ENCODE measurements at regions not wholly inside any gene's neighbourhood (a gene's known extent, or its start where the extent isn't known, plus 50 kb on each side); places are given as distances from the start of the nearest gene placed in this dataset.
"Not testable (repeated sequence)": the region's sequence is repeated elsewhere in the genome, so short reads cannot be mapped to it uniquely, and the experiment has no call there.

DNA sequence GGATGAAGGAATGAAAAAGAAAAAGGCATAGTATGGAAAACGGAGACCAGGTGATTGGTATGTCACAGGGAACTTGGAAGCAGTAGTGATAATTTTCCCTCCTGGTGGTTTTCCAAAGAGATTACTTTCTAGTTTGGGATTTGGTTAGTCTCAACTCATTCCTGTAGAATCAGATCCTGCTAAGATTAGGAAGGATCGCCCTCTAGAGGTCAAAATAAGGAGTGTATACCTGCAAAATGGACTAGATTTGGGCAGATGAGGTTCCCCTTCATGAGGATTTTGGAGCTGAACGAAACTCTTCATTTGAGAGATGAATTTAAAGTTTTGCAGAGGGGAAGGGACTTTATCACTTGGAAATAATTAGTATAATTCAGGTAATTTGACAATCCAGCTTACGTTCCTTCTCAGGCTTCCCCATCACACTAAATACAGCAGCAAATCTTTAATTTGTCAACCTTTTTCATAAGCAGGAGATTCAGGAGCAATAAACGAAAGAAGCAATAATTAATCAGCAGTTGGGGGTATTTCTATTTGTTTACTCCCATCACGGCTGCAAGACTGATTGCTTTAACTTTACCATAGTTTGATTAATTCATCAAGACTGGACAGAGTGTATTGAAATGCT lies 65.2 kb downstream of the CCDC195 start:
- DNase-seq = peak; percentile 39

DNA sequence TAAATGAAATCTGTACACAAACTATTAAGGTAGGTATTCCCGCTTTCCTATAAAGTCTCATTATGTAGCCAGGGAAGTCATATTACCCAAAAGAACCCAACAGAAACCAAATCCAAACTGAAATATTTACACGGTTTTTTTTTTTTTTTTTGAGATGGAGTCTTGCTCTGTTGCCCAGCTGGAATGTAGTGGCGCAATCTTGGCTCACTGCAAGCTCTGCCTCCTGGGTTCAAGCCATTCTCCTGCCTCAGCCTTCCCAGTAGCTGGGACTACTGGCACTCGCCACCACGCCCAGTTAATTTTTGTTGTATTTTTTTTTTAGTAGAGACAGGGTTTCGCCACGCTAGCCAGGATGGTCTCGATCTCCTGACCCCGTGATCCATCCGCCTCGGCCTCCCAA lies 62.5 kb upstream of the CUL3 start:
- DNase-seq = not testable (repeated sequence)

DNA sequence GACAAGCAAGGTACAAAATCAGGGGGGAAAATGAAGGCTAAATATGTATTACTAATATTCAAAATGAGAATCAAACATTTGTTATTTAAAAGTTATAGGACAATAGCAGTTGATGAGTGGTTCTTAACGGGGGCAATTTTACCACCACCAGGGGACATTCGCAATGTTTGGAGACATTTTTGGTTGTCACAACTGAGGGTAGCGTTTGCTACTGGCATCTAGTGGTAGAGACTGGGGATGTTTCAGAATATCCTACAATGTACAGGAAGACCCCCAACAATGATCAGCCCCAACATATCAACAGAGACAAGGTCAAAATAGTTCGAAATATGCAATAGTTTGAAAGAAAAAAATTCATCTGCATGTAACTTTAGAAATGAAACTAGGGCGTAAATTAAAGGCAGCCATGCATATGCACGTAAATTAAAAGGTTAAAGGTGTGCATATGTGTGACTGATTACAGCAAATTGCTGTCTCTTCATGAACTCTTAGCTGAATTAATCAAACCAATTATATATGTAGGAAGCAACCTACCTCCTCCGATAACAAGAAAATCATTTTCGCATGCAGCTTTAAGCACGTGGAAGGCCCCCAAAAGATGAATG lies 61.2 kb upstream of the CUL3 start:
- DNase-seq = no peak

DNA sequence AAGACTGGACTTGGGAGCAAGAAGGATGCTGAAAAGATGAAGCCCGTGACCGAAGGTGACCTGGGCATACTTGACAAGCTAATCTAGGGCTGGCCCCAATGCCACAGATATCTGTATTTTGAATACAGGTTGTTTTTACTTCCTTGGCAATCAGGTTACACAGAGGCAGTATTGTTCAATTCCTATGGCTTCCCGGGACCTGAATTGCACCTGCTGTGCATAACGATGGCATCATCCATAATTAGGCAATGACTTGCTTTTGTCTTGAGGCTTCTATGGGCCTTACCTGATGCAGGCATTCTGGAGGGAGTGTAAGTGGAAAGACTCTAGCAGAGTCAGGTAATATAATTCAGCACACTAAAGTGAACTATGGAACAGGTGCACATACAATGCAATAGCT lies 60.6 kb upstream of the CUL3 start:
- DNase-seq = no peak

DNA sequence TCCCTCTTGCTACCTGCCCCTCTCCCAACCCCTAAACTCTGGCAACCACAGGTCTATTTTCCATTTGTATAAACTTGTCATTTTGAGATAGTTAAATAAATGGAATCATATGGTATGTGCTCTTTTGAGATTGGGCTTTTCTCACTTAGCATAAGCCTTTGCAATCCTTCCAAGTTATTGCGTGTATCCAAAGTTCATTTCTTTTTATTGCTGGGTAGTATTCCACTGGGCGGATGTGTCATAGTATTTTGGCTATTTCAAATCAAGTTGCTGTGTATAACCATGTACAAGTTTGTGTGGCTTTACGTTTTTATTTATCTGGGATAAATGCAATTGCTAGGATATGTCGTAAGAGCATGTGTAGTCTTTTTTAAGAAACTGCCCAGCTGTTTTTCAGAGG lies 55.5 kb upstream of the CUL3 start:
- no peak for DNase-seq

DNA sequence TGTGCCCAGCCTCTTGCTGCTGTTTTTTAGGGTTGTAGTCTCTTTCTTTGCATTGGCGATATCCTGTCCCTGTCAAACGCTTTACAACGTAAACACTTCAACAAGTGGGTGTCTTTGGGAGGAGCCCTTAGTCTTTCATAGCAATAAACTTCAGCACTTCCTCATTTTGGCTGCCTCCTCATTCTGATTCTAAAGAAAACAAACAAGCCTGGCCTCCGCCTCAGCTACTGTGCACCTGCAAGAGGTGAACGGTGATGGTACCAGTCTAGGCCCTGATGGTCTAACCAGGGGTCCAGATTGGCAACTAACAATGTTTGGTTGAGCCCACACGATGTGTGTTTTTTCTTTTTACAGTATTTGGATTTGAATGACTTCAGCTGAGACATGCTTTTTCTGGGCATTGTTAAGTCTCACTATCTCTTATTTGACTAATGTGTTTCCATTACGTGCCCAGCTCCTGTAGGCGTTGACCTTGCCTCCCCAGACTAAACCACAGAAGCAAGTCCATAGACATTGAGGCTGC lies 53.2 kb upstream of the CUL3 start:
- peak; percentile 16 for DNase-seq
